ENCODE measurements at regions not wholly inside any gene's neighbourhood (a gene's known extent, or its start where the extent isn't known, plus 50 kb on each side); places are given as distances from the start of the nearest gene placed in this dataset.

DNA sequence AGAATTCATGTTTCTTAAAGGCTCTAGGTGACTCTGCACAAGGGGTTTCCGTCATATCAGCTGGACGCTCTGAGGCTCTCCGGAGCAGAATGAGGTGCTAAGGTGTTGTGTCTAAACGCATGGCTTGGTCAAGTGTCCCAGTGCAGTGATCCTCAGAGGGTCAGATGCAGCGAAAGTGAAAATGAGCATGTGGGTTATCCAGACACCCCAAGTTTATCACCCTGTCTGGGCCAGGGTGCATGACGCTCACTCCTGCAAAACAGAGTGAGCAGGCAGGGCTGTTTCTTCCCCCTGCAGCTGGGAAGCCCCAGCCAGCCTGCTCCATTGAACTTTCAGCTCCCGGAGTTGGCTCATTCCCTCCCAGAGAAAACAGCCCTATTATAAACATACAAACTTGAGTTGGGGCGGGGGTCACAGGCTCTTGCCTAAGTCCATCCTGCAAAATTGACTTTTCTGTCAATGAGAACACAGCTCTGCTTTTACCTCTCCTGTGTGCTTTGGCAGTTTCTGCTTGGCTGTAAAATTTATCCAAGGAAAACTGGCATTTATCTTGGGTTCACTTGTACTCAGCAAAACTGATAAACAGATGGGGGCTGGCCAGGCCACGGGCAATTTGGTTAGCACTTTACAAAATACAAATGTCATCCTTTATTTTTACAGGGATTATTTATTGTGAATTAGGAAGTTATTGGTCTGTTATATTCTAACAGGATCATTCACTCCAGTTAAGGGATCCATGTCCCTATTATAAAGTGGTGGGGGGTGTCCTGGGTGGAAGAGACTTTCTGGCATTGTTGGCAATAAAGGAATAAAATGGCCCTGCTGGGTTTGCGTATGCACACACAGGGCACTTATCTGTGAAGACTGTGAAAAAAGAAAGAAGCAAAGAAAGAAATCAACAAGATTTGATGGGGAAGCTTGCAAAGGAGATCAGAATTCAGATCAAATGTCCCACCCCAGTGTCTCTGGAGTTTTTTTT lies 154.9 kb downstream of the FOXA2 start:
- TF ChIP-seq, protein P1, sequence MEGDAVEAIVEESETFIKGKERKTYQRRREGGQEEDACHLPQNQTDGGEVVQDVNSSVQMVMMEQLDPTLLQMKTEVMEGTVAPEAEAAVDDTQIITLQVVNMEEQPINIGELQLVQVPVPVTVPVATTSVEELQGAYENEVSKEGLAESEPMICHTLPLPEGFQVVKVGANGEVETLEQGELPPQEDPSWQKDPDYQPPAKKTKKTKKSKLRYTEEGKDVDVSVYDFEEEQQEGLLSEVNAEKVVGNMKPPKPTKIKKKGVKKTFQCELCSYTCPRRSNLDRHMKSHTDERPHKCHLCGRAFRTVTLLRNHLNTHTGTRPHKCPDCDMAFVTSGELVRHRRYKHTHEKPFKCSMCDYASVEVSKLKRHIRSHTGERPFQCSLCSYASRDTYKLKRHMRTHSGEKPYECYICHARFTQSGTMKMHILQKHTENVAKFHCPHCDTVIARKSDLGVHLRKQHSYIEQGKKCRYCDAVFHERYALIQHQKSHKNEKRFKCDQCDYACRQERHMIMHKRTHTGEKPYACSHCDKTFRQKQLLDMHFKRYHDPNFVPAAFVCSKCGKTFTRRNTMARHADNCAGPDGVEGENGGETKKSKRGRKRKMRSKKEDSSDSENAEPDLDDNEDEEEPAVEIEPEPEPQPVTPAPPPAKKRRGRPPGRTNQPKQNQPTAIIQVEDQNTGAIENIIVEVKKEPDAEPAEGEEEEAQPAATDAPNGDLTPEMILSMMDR (IDR thresholded peaks at IDR 0.05; ENCODE audit: insufficient read depth, low read length) = no peak
- H3K4me3 ChIP-seq (ENCODE audit: low read depth, low read length) = no peak overlapping the region

DNA sequence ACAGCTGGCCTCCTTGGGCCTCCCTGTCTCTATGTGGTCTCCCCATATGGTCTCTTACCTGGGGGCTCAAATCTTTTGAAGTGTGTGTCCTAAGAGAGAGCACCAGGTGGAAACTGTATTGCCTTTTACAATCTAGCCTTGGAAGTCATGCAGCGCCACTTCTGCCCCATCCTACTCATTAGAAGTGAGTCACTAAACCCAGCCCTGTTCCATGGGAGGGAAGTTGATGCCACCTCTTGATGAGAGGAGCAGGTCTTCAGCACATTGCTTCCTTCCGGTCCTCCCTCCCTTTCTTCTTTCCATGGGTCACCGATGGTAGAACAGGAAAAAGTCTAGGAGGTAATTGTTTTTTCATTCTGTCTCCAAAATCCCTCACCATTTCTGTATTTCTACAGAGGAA lies 156.3 kb downstream of the FOXA2 start:
- DNase-seq (ENCODE audit: low read depth) = no peak
- TF ChIP-seq, protein P1 (IDR thresholded peaks at IDR 0.05; ENCODE audit: insufficient read depth, low read length) = no peak
- H3K4me3 ChIP-seq (ENCODE audit: low read depth, low read length) = no peak overlapping the region

More for the DNA sequence above, 154.9 kb downstream of the FOXA2 start:
- no peak for DNase-seq (ENCODE audit: low read depth)

DNA sequence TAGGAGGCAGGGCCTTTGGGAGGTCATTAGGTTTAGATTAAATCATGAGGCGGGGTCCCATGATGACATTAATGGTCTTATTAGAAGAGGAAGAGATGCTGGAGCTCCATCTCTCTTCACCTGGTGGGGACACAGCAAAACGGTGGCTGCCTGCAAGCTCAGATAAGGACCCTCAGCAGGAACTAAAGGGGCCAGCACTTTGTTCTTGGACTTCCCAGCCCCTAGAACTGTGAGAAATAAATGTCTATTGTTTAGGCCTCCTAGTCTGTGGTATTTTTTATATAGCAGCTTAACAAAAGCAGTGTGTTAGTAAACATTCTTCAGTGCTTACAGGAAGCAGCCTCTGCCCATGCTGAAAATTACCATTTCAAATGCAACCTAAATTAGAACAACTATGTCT lies 157.6 kb downstream of the FOXA2 start:
- TF ChIP-seq, protein P1 (IDR thresholded peaks at IDR 0.05; ENCODE audit: insufficient read depth, low read length) = no peak
- DNase-seq (ENCODE audit: low read depth) = no peak
- no peak overlapping the region for H3K4me3 ChIP-seq (ENCODE audit: low read depth, low read length)

DNA sequence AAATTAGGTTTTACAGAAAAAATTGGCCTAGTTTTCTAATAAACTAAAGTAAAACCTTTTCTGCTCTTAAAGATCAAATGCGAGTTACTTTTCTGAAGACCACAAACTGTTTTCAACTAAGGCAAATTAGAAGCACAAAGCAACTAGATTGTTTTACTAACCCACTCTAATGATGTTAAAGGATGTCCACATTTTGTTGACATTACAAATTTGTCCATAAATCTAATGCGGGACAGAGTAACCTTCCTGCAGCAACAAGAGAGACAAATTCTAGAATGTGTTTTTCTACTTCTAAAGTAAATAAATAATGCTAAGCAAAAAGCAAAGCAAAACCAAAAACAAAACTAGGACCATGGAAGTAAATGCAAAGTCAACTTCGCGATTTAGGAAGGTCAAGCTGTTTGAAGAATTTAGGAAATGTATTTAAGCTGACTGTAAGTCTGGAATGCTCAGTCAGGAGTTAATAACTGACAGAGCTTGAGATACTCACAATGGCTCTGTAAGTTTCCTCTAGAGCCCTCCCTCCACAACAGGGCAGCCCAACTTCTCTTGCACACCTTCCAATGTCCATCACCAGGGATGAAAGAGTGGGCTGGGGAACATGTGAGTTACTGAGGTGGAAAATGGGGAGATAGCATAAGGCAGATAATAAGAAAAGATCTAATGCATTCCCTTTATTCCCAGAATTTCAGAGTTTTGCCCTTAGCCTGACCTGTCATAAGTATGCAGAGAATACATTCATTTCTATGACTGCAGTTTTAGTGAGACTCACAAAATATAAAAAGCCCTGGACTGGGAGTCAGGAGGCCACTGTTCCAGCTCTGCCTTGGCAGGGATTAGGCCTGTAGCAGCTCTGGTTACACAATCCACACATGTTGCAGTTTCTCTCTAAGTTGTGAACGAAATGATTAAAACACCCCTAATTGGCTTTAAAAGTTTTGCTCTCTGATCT lies 158.8 kb downstream of the FOXA2 start:
- TF ChIP-seq, protein P1 (IDR thresholded peaks at IDR 0.05; ENCODE audit: insufficient read depth, low read length) = no peak
- peak; percentile 59 for DNase-seq (ENCODE audit: low read depth)
- no peak overlapping the region for H3K4me3 ChIP-seq (ENCODE audit: low read depth, low read length)

DNA sequence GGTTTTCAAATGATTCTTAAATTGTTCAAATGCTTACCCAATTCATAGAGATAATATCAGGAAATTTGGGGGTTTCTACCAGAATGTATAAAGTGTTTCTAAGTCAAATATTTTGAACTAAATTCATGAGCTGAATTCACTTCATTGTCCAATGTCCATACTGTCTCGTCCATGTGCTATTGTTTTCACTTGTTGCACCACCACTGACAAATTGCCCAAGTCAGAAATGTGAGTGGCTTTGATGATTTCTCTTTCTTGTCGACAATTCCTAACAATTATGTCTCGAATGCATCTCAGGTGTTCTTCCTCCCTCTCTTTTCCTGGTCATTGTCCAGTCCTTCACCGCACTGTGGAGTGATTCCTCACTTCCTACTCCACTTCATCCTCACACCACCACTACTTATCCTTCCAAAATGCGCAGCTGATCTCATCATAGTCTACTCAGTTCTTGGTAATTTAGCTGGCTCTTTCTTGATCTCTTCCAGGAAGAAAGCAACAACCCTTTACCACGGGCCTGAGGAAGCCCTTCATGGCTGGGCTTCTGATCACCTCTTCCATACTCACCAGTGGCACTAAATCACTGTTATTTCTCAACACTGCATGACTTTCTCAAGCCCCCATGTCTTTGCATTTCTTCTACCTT lies 161.1 kb downstream of the FOXA2 start:
- TF ChIP-seq, protein P1 (IDR thresholded peaks at IDR 0.05; ENCODE audit: insufficient read depth, low read length) = no peak

DNA sequence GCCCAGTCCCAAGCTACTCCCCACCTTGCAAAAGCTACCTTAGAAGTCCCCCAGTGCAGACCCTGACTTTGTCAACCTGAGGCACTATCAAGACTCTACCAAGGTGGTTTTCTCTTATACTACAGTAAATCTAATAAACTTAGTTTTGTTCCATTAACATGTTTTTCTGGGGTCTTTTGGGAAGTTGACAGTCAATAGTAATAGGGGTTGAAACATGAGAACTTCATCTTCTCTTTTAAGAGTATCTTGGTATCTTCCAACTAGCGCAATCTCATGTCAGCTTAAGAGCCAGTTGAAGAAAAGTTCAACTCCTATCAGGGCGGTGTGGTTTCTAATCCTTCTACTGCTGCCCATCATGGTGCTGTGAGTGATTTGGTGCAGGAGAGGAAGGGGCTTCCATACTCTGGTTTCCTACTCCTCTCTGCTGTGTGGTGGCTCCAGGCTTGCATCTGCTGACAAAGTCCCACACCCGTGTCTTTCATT lies 164.2 kb downstream of the FOXA2 start:
- no peak overlapping the region for H3K4me3 ChIP-seq (ENCODE audit: low read depth, low read length)
- TF ChIP-seq, protein P1 (IDR thresholded peaks at IDR 0.05; ENCODE audit: insufficient read depth, low read length) = no peak
- no peak for DNase-seq (ENCODE audit: low read depth)

More for the DNA sequence above, 161.1 kb downstream of the FOXA2 start:
- DNase-seq (ENCODE audit: low read depth) = no peak
- H3K4me3 ChIP-seq (ENCODE audit: low read depth, low read length) = no peak overlapping the region

Data from fibroblast of the aortic adventitia (primary cell).